Panc1 (cell line): ENCODE measurements at regions not wholly inside any gene's neighbourhood (a gene's known extent, or its start where the extent isn't known, plus 50 kb on each side); places are given as distances from the start of the nearest gene placed in this dataset.

Experiments
- CTCF ChIP-seq: fragments of 450-650 bp; IDR thresholded peaks from 2 replicates; pipeline ENCODE4 v1.5.1; 2017; ENCODE audit warnings: mild to moderate bottlenecking
- POLR2AphosphoS5 ChIP-seq: IDR thresholded peaks from 2 replicates; pipeline ENCODE4 v1.6.1; 2012; ENCODE audit warnings: mild to moderate bottlenecking, low read depth, low read length, moderate library complexity
- SIN3A ChIP-seq: IDR thresholded peaks from 2 replicates; pipeline ENCODE4 v1.6.1; 2012; ENCODE audit warnings: low read depth, mild to moderate bottlenecking, low read length, moderate library complexity, borderline replicate concordance; ENCODE audit not compliant: insufficient read depth
- TCF7L2 ChIP-seq: IDR thresholded peaks from 2 replicates; pipeline ENCODE4 v1.6.1; 2011; ENCODE audit warnings: mild to moderate bottlenecking, low read depth, low read length, inconsistent platforms
- TF ChIP-seq, protein P1 (sequence below), 2 experiments: IDR thresholded peaks; 2 replicates each; pipeline ENCODE4 v1.6.1; 2011 to 2012; ENCODE audit warnings: low read depth in 2 of 2, control low read depth in 1 of 2, low read length in 1 of 2, mild to moderate bottlenecking in 1 of 2, moderate library complexity in 1 of 2; ENCODE audit not compliant: insufficient read depth in 1 of 2

DNA sequence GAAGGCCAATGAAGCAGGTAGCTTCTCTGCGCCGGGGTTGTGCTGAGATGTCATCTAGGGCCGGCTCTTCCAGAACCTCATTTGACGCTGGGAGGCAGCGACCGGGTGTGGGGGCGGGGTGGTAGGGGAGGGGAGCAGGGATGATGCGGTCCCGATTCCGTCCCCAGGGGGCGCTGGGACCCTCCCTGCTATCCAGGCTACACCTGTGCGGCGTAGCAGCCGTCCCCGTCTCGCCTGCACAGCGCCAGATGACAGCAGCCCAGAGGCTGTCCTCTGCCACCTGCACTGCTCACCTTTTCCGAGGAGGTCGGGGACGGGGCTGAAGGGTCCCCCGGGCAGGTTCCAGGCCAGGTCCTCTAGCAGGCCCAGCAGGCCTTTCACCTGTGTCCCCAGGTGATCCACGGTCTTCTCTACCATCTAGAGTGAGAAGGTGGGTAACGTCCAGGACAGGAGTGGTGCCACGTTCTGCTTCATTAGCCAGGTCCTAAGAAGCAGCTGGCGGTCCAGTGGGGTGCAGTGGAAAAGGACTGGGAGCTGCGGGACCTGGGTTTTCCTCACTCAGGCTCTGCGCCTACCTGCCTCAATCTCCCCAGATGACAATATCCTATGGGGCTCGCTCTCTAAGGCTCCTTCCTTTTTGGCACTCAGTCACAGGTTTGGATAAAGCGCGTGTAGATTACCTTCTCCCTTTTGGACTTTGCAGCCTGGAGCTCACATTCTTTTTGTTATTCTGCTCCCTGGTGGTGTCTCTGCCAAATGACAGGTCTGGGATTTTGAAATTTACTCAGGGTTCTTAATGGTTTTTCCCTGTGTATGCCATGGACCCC is 56.0 kb upstream of the RAB6C start:
- peak; percentile 58 for TF ChIP-seq CTCF
- no peak for TF ChIP-seq POLR2AphosphoS5
- no peak for TF ChIP-seq SIN3A
- TF ChIP-seq, protein P1, sequence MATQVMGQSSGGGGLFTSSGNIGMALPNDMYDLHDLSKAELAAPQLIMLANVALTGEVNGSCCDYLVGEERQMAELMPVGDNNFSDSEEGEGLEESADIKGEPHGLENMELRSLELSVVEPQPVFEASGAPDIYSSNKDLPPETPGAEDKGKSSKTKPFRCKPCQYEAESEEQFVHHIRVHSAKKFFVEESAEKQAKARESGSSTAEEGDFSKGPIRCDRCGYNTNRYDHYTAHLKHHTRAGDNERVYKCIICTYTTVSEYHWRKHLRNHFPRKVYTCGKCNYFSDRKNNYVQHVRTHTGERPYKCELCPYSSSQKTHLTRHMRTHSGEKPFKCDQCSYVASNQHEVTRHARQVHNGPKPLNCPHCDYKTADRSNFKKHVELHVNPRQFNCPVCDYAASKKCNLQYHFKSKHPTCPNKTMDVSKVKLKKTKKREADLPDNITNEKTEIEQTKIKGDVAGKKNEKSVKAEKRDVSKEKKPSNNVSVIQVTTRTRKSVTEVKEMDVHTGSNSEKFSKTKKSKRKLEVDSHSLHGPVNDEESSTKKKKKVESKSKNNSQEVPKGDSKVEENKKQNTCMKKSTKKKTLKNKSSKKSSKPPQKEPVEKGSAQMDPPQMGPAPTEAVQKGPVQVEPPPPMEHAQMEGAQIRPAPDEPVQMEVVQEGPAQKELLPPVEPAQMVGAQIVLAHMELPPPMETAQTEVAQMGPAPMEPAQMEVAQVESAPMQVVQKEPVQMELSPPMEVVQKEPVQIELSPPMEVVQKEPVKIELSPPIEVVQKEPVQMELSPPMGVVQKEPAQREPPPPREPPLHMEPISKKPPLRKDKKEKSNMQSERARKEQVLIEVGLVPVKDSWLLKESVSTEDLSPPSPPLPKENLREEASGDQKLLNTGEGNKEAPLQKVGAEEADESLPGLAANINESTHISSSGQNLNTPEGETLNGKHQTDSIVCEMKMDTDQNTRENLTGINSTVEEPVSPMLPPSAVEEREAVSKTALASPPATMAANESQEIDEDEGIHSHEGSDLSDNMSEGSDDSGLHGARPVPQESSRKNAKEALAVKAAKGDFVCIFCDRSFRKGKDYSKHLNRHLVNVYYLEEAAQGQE (IDR thresholded peaks at IDR 0.05; ENCODE audit: insufficient read depth in 1 of 2, low read depth in 2 of 2, low read length in 1 of 2) = no peak
- TF ChIP-seq TCF7L2 = no peak
